H9 (cell line): ENCODE measurements at regions not wholly inside any gene's neighbourhood (a gene's known extent, or its start where the extent isn't known, plus 50 kb on each side); places are given as distances from the start of the nearest gene placed in this dataset.

ENCODE experiments used
- DNase-seq: peaks from one replicate; pipeline ENCODE4 v3.0.0-alpha.2; 2017
- H2AFZ ChIP-seq: one replicate; pipeline ENCODE4 v1.6.1; 2013; ENCODE audit warnings: mild to moderate bottlenecking, low read length, control low read depth, moderate library complexity
- H2AK5ac ChIP-seq: 2 replicates; pipeline ENCODE4 v1.6.1; 2013; ENCODE audit warnings: low read length, control low read depth, mixed read lengths; ENCODE audit not compliant: insufficient read length
- H2BK120ac ChIP-seq: one replicate; pipeline ENCODE4 v1.6.1; 2013; ENCODE audit warnings: low read depth, mild to moderate bottlenecking, low read length, control low read depth, inconsistent platforms; ENCODE audit not compliant: poor library complexity, severe bottlenecking
- H2BK12ac ChIP-seq: 2 replicates; pipeline ENCODE4 v1.6.1; 2013; ENCODE audit warnings: low read length, control low read depth, mixed read lengths, low read depth; ENCODE audit not compliant: insufficient read length
- H2BK15ac ChIP-seq: 2 replicates; pipeline ENCODE4 v1.6.1; 2013; ENCODE audit warnings: low read depth, low read length, control low read depth
- H2BK20ac ChIP-seq: one replicate; pipeline ENCODE4 v1.6.1; 2013; ENCODE audit warnings: low read depth, mild to moderate bottlenecking, low read length, control low read depth, inconsistent platforms; ENCODE audit not compliant: poor library complexity, severe bottlenecking
- H2BK5ac ChIP-seq: 2 replicates; pipeline ENCODE4 v1.6.1; 2013; ENCODE audit warnings: low read length, control low read depth, mixed read lengths; ENCODE audit not compliant: insufficient read length
- H3K14ac ChIP-seq: 2 replicates; pipeline ENCODE4 v1.6.1; 2013; ENCODE audit warnings: low read length, control low read depth; ENCODE audit not compliant: insufficient read depth
- H3K18ac ChIP-seq: 2 replicates; pipeline ENCODE4 v1.6.1; 2013; ENCODE audit warnings: low read depth, mild to moderate bottlenecking, mixed read lengths, low read length, control low read depth; ENCODE audit not compliant: insufficient read length
- H3K23ac ChIP-seq: 2 replicates; pipeline ENCODE4 v1.6.1; 2013; ENCODE audit warnings: low read length, control low read depth, mixed read lengths, low read depth; ENCODE audit not compliant: insufficient read length
- H3K23me2 ChIP-seq: 2 replicates; pipeline ENCODE4 v1.6.1; 2013; ENCODE audit warnings: low read depth, mild to moderate bottlenecking, mixed read lengths, low read length, control low read depth; ENCODE audit not compliant: insufficient read length, poor library complexity, severe bottlenecking
- H3K27ac ChIP-seq: 2 replicates; pipeline ENCODE4 v1.5.1; 2013; ENCODE audit warnings: low read length, control low read depth, mixed read lengths, low read depth; ENCODE audit not compliant: insufficient read length
- H3K27me3 ChIP-seq: 2 replicates; pipeline ENCODE4 v1.6.1; 2013; ENCODE audit warnings: low read length, control low read depth, inconsistent platforms; ENCODE audit not compliant: insufficient read depth
- H3K4ac ChIP-seq: 2 replicates; pipeline ENCODE4 v1.6.1; 2013; ENCODE audit warnings: low read depth, mild to moderate bottlenecking, control low read depth, inconsistent platforms, low read length, moderate library complexity
- H3K4me1 ChIP-seq: 2 replicates; pipeline ENCODE4 v1.6.1; 2013; ENCODE audit warnings: low read length, control low read depth, inconsistent platforms; ENCODE audit not compliant: insufficient read depth
- H3K4me2 ChIP-seq: 2 replicates; pipeline ENCODE4 v1.6.1; 2013; ENCODE audit warnings: low read length, control low read depth, mixed read lengths; ENCODE audit not compliant: insufficient read length, insufficient read depth
- H3K56ac ChIP-seq: 2 replicates; pipeline ENCODE4 v1.6.1; 2013; ENCODE audit warnings: low read depth, mild to moderate bottlenecking, mixed read lengths, low read length, control low read depth; ENCODE audit not compliant: insufficient read length
- H3K79me1 ChIP-seq: 2 replicates; pipeline ENCODE4 v1.6.1; 2013; ENCODE audit warnings: low read depth, mild to moderate bottlenecking, moderate library complexity, low read length, control low read depth, inconsistent platforms; ENCODE audit not compliant: insufficient read depth, poor library complexity, severe bottlenecking
- H3K79me2 ChIP-seq: 2 replicates; pipeline ENCODE4 v1.6.1; 2013; ENCODE audit warnings: low read length, control low read depth, inconsistent platforms; ENCODE audit not compliant: insufficient read depth
- H3K9ac ChIP-seq: 2 replicates; pipeline ENCODE4 v1.6.1; 2013; ENCODE audit warnings: low read length, control low read depth, mixed read lengths; ENCODE audit not compliant: insufficient read length; ENCODE audit errors: extremely low read depth
- H3K9me3 ChIP-seq: one replicate; pipeline ENCODE4 v1.6.1; 2013; ENCODE audit warnings: low read depth, low read length, inconsistent platforms; ENCODE audit not compliant: control insufficient read depth
- H3T11ph ChIP-seq: one replicate; pipeline ENCODE4 v1.6.1; 2013; ENCODE audit warnings: mild to moderate bottlenecking, low read length, control low read depth, inconsistent platforms
- H4K20me1 ChIP-seq: one replicate; pipeline ENCODE4 v1.6.1; 2013; ENCODE audit not compliant: control insufficient read depth, insufficient read length, insufficient read depth
- H4K5ac ChIP-seq: 2 replicates; pipeline ENCODE4 v1.6.1; 2013; ENCODE audit warnings: low read depth, mild to moderate bottlenecking, mixed read lengths, low read length, control low read depth; ENCODE audit not compliant: insufficient read length
- H4K8ac ChIP-seq: replicated peaks from 2 replicates; pipeline ENCODE4 v1.6.1; 2013; ENCODE audit warnings: low read length, control low read depth, mixed read lengths, low read depth; ENCODE audit not compliant: insufficient read length
- H4K91ac ChIP-seq: 2 replicates; pipeline ENCODE4 v1.6.1; 2013; ENCODE audit warnings: low read depth, mild to moderate bottlenecking, moderate library complexity, mixed read lengths, low read length, control low read depth; ENCODE audit not compliant: insufficient read length
- H3K27ac Mint-ChIP-seq, 3 experiments: 2 replicates in 2 of 3; 3 replicates in 1 of 3; pipeline ENCODE4 v1.8.0; 2020 to 2021; ENCODE audit warnings: mixed read lengths in 3 of 3, mild to moderate bottlenecking in 1 of 3, moderate library complexity in 1 of 3
- H3K27me3 Mint-ChIP-seq: 2 replicates; pipeline ENCODE4 v1.8.0; 2021; ENCODE audit warnings: low read depth, mild to moderate bottlenecking, moderate library complexity, mixed read lengths
- H3K36me3 Mint-ChIP-seq, 3 experiments: 2 replicates in 2 of 3; 3 replicates in 1 of 3; pipeline ENCODE4 v1.8.0; 2020 to 2021; ENCODE audit warnings: low read depth in 3 of 3, mixed read lengths in 3 of 3; ENCODE audit not compliant: insufficient read depth in 1 of 3
- H3K4me1 Mint-ChIP-seq, 2 experiments: 2 replicates each; pipeline ENCODE4 v1.8.0; 2020; ENCODE audit warnings: mixed read lengths in 2 of 2
- H3K4me3 Mint-ChIP-seq, 2 experiments: 2 replicates in 1 of 2; 3 replicates in 1 of 2; pipeline ENCODE4 v1.8.0; 2020 to 2021; ENCODE audit warnings: mild to moderate bottlenecking in 2 of 2, mixed read lengths in 2 of 2, moderate library complexity in 1 of 2
- H3K9me3 Mint-ChIP-seq, 2 experiments: 2 replicates in 1 of 2; 3 replicates in 1 of 2; pipeline ENCODE4 v1.8.0; 2020; ENCODE audit warnings: mild to moderate bottlenecking in 2 of 2, mixed read lengths in 2 of 2, moderate library complexity in 1 of 2
- WGBS: extraction: QIAGEN DNeasy Blood & Tissue Kit; methylation state at CpG from one replicate; pipeline ENCODE4 v1.1.7; 2013; ENCODE audit warnings: missing lambda C conversion rate, low lambda C conversion rate, mixed read lengths; ENCODE audit not compliant: insufficient read length; ENCODE audit errors: extremely low coverage; 5-methylcytosine and 5-hydroxymethylcytosine counted together
- TF ChIP-seq, protein P1 (sequence below): fragments of 200-600 bp; sonication (generic); conservative IDR thresholded peaks from 3 replicates; pipeline ENCODE4 v1.8.0; 2021; ENCODE audit warnings: antibody characterized with exemption, mild to moderate bottlenecking

DNA sequence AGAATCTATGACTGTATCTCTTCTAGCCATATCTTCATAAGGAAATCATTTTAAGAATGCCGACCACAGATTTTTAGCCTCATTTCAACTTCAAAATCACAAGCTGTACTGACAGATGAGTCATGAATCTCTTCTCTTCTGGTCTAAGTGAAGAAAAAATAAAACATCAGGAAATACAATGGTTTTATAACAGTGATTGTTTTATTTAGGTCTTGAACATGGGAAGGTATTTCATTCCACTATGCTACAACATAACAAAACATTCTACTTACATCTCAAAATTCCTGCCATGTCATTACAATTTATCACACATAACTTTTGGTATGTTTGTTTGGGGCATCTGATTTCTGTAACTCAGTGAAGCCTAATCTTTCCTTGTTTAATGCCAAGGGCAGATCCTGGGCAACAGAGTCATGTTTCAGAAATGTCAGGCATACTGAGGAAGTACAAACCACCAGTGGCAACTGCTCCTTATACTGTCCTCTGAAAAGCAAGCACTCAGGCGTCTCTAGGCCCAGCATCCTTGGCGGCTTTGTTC, 325.0 kb downstream of the PDHA2 start:
- H3K4ac ChIP-seq: no peak overlapping the region
- H3K9ac ChIP-seq: no peak overlapping the region
- no peak overlapping the region for H2BK120ac ChIP-seq
- no peak overlapping the region for H3K14ac ChIP-seq
- H3K27ac Mint-ChIP-seq: no peak overlapping the region
- H3K27me3 ChIP-seq: no peaks in the 10 kb centered on the region
- no peak overlapping the region for H4K5ac ChIP-seq
- H3K23ac ChIP-seq: no peak overlapping the region
- H3K4me3 Mint-ChIP-seq: no peak overlapping the region
- no peak overlapping the region for H3K4me2 ChIP-seq
- no peak overlapping the region for H3T11ph ChIP-seq
- no peak overlapping the region for H3K18ac ChIP-seq
- no peaks in the 10 kb centered on the region for H3K27me3 Mint-ChIP-seq
- WGBS: no CpG with 5 or more reads among the region's 3 CpGs
- peaks cover 5 to 6% of the 10 kb centered on the region in 2 experiments for H3K4me1 Mint-ChIP-seq
- H2BK5ac ChIP-seq: no peak overlapping the region
- H3K9me3 ChIP-seq: no peaks in the 10 kb centered on the region
- no peaks in the 10 kb centered on the region for H3K4me1 ChIP-seq
- H3K27ac ChIP-seq: no peak overlapping the region
- DNase-seq: no peak
- no peak overlapping the region for H3K56ac ChIP-seq
- no peak overlapping the region for H4K91ac ChIP-seq
- H3K79me2 ChIP-seq: no peaks in the 10 kb centered on the region
- no peak overlapping the region for H4K8ac ChIP-seq
- H3K23me2 ChIP-seq: no peaks in the 10 kb centered on the region
- no peak overlapping the region for H2BK12ac ChIP-seq
- H2BK20ac ChIP-seq: no peak overlapping the region
- no peak overlapping the region for H2BK15ac ChIP-seq
- no peak overlapping the region for H2AK5ac ChIP-seq
- TF ChIP-seq, protein P1, sequence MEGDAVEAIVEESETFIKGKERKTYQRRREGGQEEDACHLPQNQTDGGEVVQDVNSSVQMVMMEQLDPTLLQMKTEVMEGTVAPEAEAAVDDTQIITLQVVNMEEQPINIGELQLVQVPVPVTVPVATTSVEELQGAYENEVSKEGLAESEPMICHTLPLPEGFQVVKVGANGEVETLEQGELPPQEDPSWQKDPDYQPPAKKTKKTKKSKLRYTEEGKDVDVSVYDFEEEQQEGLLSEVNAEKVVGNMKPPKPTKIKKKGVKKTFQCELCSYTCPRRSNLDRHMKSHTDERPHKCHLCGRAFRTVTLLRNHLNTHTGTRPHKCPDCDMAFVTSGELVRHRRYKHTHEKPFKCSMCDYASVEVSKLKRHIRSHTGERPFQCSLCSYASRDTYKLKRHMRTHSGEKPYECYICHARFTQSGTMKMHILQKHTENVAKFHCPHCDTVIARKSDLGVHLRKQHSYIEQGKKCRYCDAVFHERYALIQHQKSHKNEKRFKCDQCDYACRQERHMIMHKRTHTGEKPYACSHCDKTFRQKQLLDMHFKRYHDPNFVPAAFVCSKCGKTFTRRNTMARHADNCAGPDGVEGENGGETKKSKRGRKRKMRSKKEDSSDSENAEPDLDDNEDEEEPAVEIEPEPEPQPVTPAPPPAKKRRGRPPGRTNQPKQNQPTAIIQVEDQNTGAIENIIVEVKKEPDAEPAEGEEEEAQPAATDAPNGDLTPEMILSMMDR: no peak
- H2AFZ ChIP-seq: no peak overlapping the region
- H3K79me1 ChIP-seq: no peaks in the 10 kb centered on the region
- no peaks in the 10 kb centered on the region for H4K20me1 ChIP-seq
- no peaks in the 10 kb centered on the region; a peak in 2 of 7 replicates for H3K36me3 Mint-ChIP-seq
- peaks cover 0 to 2% of the 10 kb centered on the region in 2 experiments; a peak in 3 of 5 replicates for H3K9me3 Mint-ChIP-seq
